HEK293T (cell line): ENCODE measurements at regions not wholly inside any gene's neighbourhood (a gene's known extent, or its start where the extent isn't known, plus 50 kb on each side); places are given as distances from the start of the nearest gene placed in this dataset.

Experiments
- FOXM1 ChIP-seq: fragments of 450-650 bp; IDR thresholded peaks from 2 replicates; pipeline ENCODE4 v1.6.1; 2017; ENCODE audit warnings: mild to moderate bottlenecking, borderline replicate concordance
- PKNOX1 ChIP-seq: fragments of 450-650 bp; IDR thresholded peaks from 2 replicates; pipeline ENCODE4 v1.6.1; 2016
- SP1 ChIP-seq: fragments of 450-650 bp; IDR thresholded peaks from 2 replicates; pipeline ENCODE4 v1.6.1; 2017

GRCh38 chr6:148182378-148182777, 160.3 kb upstream of the SASH1 start:
- TF ChIP-seq FOXM1 (no peak), PKNOX1 (no peak), SP1 (no peak)
